ENCODE measurements at regions not wholly inside any gene's neighbourhood (a gene's known extent, or its start where the extent isn't known, plus 50 kb on each side); places are given as distances from the start of the nearest gene placed in this dataset.

DNA sequence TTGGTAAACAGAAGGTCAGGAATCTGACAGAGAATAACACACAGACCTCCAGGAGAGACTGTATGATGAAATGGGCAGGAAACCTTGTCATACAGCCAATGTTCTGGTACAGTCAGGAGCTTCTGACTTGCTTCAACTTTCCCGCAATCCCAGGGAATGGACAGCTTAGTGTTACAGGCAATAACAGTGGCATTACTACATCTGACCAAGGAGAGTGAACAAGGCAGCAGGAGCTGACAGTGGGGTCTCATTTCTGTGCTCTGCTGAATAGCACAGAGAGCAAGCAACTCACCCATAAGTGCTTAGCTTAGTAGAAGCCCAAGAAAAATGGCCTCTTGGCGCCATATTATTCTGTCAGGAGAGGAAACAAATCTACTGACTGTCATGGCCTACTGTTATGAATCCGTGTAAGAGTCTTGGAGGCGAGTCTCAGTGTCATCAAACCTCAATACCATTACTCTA, 186.2 kb upstream of the MTPN start:
- TF ChIP-seq, protein P1, sequence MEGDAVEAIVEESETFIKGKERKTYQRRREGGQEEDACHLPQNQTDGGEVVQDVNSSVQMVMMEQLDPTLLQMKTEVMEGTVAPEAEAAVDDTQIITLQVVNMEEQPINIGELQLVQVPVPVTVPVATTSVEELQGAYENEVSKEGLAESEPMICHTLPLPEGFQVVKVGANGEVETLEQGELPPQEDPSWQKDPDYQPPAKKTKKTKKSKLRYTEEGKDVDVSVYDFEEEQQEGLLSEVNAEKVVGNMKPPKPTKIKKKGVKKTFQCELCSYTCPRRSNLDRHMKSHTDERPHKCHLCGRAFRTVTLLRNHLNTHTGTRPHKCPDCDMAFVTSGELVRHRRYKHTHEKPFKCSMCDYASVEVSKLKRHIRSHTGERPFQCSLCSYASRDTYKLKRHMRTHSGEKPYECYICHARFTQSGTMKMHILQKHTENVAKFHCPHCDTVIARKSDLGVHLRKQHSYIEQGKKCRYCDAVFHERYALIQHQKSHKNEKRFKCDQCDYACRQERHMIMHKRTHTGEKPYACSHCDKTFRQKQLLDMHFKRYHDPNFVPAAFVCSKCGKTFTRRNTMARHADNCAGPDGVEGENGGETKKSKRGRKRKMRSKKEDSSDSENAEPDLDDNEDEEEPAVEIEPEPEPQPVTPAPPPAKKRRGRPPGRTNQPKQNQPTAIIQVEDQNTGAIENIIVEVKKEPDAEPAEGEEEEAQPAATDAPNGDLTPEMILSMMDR (IDR thresholded peaks at IDR 0.05): no peak
- H3K4me3 ChIP-seq: no peak overlapping the region
- no peak overlapping the region for H3K27ac ChIP-seq
- no peak for DNase-seq (ENCODE audit: low spot score)

DNA sequence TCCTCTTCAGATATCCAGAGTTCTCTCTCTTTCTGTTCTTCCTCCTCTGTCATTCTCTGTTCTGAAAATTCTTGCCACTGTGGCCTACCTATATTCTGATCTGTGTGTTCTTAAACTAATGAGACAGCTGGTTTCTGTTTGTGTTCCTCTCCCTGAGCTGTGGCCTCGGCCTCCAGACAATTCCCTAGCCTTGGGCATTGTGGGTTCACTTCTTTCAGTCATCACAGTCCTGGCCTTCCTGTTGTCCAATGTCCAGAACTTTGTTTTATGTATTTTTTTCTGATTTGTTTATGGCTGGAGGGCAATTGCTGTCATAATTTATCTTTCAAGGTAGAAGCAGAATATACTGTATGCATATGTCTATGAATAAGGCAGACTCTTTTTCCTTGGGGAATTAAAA, 173.2 kb upstream of the MTPN start:
- Histone ChIP-seq H3K27ac (no peak overlapping the region), H3K4me3 (no peak overlapping the region)
- TF ChIP-seq, protein P1 (IDR thresholded peaks at IDR 0.05): no peak
- no peak for DNase-seq (ENCODE audit: low spot score)

GRCh38 chr7:136148920-136149319, 171.8 kb upstream of the MTPN start:
- no peak for DNase-seq (ENCODE audit: low spot score)
- Histone ChIP-seq H3K27ac (no peak overlapping the region), H3K4me3 (no peak overlapping the region)
- TF ChIP-seq, protein P1 (IDR thresholded peaks at IDR 0.05): no peak

DNA sequence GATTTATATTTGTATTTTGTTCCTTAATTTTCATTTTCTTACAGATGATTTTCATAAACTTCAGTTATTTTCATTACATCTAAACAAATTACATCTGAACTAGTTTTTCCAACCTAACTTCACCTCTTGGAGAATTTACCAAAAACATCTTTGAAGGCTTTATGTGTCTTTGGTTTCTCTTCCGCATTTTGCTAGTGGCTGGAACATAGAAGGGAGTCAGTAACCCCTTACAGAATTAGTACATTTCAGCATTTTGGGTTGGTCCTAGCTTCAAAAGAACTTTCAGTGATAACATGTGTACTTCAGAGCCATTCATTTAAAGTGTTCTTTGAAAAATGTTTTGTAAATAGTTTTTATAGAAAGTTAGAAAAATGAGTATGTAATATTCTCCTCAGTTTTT, 169.8 kb upstream of the MTPN start:
- Histone ChIP-seq H3K4me3 (no peak overlapping the region), H3K27ac (no peak overlapping the region)
- DNase-seq (ENCODE audit: low spot score): no peak
- TF ChIP-seq, protein P1 (IDR thresholded peaks at IDR 0.05): no peak

- TF ChIP-seq, protein P1 (IDR thresholded peaks at IDR 0.05): no peak
- no peak for DNase-seq (ENCODE audit: low spot score)
- no peak overlapping the region for H3K27ac ChIP-seq
- no peak overlapping the region for H3K4me3 ChIP-seq
These were observed 167.0 kb upstream of the MTPN start for GRCh38 chr7:136144182-136144581.

GRCh38 chr7:136143271-136143670, 166.1 kb upstream of the MTPN start:
- TF ChIP-seq, protein P1 (IDR thresholded peaks at IDR 0.05): no peak
- DNase-seq (ENCODE audit: low spot score): no peak
- Histone ChIP-seq H3K4me3 (no peak overlapping the region), H3K27ac (no peak overlapping the region)

GRCh38 chr7:136142583-136142982, 165.4 kb upstream of the MTPN start:
- TF ChIP-seq, protein P1 (IDR thresholded peaks at IDR 0.05): no peak
- H3K4me3 ChIP-seq: no peak overlapping the region
- no peak for DNase-seq (ENCODE audit: low spot score)
- H3K27ac ChIP-seq: no peak overlapping the region
